ENCODE measurements at regions not wholly inside any gene's neighbourhood (a gene's known extent, or its start where the extent isn't known, plus 50 kb on each side); places are given as distances from the start of the nearest gene placed in this dataset.
A peak's percentile ranks its signal among the peaks of the same experiment; 100 is the strongest.

DNA sequence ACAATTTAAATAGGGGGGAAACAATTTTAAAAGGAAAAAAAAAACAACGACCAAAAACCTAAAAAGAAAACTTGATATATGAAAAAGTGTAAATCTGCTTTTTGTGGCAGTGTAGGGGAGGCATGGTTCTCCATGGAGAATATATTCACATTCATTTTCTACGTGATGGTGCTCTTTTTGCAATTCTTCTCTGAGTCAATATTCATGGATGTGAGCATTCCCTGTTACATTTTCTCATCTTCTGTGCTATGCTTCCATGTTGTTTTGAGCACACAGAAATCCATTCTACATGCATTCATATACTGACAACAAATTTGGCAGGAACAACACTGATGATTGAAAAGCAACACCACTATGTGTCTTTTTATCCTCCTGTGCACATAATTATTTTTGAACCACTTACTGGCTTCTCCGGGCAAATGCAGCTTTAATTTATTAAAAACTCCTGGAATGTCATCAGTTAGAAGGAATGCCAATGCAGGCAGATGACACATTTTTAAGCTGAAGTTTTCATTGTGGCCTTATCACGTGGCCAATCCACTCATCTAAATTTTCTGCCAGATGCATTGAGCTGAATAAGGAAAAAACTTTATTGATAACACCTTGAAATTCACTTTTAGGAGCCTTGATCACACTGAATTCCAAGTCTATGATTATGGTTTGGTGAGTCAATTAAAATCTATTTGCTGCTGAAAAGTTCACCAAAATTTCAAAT lies 590.6 kb downstream of the NUF2 start:
- FAIRE-seq = no peak

- FAIRE-seq = peak; percentile 33
Measured at GRCh38 chr1:163914785-163915413, 593.1 kb downstream of the NUF2 start.

DNA sequence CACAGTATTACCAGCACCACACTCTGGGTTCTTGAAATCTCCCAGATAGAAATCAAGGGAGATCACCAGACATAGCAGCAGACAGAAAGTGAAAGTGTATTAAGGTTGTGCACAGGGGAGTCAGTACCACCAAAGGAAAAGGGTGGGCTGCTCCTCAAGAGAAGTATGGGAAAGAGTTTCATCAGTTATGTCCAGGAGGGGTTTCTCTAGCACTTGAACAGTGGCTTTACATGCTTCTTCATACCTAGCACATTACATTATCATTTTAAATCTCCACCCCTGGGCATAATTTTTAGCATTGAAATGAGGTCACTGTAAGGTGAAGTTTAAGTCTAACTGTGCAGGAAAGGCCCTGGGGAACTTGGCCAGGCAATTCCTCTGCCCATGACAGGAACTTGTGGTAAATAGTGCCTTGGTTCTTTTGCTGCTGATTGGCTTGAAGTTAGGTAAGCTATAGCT lies 601.0 kb downstream of the NUF2 start:
- FAIRE-seq = no peak

- no peak for FAIRE-seq
Measured at GRCh38 chr1:163924041-163924440, 602.3 kb downstream of the NUF2 start.

DNA sequence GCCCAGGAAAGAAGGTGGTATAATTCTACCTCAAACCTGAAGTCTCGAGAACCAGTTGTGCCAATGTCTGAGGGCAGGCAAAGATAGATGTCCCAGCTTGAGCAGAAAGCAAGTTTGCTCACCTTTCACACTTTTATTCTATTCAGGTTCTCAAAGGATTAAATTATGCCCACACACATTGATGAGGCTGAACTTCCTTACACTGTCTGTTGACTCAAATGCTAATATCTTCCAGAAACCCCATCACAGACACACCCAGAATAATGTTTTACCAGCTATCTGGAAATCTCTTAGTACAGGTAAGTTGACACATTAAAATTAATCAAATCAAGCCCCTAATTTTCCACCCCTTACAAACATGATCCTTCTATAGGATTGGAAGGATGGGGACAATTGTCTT lies 605.7 kb downstream of the NUF2 start:
- no peak for FAIRE-seq

GRCh38 chr1:163928069-163928468 lies 606.3 kb downstream of the NUF2 start:
- no peak for FAIRE-seq

GRCh38 chr1:163928651-163929050 lies 606.9 kb downstream of the NUF2 start:
- FAIRE-seq = no peak

DNA sequence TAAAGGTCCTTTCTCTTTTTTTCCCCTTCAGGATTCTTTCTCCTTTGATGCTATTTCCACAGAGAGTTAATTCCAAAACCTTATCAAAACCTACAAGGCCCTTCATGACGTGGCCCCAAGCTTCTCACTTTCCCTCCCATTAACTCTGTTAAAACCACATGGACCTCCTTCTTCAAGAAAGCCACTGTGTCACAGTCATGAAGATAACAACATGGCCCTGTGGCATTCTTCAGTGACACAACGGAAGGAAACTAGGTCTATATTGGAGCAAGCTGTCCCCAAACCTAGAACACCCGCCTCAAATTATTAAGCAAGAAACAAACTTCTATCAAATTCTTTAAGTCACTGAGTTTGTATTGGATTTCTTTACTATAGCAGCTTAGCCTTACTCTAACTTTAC lies 611.1 kb downstream of the NUF2 start:
- no peak for FAIRE-seq

DNA sequence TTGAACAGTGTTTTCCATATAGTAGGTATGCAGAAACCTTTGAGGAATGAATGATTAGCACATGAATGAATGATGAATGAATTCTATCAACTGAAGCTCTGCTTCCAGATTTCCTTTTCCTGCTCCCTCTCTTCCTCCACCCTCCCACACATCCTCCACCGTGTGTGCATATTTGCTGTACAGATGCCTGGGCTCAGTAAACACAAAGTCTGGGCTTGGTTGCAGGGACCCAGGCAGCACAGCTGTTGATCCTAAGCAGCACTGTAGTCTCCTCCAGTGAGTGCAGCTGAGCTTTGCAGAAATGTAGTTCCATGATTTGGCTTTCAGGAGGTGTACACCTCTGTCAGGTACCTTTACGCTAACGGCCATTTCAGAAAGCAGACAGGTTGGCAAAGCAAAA lies 611.7 kb downstream of the NUF2 start:
- no peak for FAIRE-seq

GRCh38 chr1:163935738-163936374 lies 614.1 kb downstream of the NUF2 start:
- no peak for FAIRE-seq

- FAIRE-seq = no peak
Measured at GRCh38 chr1:163959622-163960021, 599.4 kb upstream of the PBX1 start.

DNA sequence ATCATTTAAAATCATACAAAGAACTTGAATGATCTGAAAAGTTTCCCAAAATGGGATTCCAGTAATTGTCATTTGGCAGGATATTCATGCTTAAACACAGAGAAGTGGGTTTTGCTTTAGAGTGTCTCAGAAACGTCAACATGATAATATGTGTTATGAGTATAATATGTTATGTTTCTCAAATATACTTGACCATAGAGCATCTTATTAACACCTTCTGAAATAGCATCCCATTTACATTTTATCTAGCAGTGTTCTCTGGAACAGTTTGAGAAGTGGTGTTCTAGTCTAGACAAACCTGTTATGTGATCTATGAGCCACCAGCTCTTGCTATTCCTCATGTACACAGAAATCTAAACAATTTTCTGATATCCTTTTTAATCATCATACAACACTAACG lies 588.8 kb upstream of the PBX1 start:
- FAIRE-seq = no peak

DNA sequence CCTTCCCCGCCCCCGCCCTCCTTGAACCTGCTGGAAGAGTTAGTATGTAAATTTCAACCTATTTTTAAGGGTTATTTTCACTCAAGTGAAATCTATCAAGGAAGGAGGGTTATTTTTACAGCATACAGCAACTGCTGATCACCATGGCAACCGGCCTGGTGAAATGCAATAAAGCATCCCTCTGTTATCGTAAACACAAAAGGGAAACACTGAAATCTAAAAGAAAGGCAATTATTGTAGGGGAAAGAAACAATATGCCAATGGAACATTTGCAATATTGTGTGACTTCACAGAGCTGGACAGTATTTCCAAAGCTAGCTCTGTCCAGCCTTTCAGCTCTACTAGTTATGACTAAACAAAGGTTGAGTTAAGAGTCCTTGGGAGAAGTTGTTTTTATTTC lies 588.3 kb upstream of the PBX1 start:
- no peak for FAIRE-seq

DNA sequence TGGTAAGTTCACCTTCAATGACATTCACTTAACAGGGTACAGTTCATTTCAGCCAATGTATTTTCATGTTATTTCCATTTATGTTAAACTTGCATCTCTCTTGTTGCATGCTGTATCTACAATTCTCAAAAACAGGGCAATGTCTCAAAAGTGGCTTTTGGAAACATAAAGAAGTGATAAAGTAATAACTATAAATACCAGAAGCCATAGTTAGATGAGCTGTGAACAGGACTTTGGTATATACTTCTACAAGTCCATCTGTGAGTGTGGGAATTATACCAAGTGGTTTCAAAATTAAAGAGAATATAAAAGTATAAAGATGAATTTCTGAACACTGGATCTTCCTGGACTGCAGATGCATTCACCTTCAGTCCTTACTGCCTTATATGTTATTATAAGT lies 585.4 kb upstream of the PBX1 start:
- no peak for FAIRE-seq

- FAIRE-seq = no peak
Measured at GRCh38 chr1:163974120-163974519, 584.9 kb upstream of the PBX1 start.

DNA sequence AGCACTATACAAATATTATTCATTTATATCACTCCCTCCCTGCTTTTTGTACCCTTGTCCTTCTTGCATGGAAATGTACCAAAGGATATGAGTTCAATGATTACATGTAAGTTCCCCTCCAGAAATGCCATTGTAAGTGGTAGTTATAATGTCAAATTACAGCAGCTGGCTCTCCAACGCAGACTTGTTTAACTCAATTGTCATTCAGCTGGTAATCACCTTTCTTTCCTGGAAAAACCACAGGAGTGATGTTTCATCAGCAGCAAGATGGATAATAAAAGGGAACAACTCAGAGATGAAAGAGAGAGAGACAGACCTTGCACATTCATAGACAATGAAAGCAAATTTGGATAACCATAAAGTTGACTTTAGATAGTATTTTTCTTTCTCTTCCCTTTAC lies 578.6 kb upstream of the PBX1 start:
- FAIRE-seq = no peak

DNA sequence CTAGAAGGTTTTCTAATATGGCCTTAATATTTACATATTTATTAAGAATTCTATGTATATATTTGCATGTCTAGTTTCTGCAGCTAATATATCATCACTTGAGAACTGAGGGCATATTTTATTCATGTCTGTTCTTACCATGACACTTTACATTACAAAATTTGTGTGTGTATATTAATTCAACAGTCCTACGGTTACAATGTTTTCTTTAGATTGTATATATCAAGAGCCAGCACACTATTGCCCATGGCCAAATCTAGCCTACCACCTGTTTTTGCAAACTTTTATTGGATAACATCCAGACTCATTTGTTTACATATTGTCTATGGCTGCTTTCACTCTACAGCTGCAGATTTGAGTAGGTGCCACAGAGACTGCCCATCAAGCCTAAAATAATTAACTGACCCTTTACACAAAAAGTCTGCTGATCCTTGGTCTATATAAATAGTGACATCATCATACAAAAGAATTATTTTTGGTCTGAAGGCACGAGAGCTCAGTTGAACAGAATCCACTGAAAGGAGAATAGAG lies 577.4 kb upstream of the PBX1 start:
- no peak for FAIRE-seq

DNA sequence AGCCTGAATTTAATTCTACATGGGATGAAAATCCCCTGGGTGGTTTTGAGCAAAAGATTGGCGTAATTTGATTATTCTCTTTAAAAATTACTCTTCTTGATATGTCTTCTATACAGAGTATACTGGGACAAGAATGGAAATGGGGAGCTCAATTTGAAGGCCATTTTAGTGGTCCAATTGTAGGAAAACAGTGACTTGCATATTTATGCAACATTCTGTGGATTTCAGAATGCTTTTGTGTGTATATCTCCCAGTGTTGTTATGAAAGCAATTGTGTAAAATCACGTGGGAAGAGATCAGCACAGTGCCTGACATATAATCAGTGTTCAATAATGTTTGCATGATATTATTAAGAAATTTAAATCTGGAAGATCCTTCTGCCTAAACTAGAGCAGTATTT lies 575.9 kb upstream of the PBX1 start:
- FAIRE-seq = no peak

- no peak for FAIRE-seq
Measured at GRCh38 chr1:163985700-163986099, 573.3 kb upstream of the PBX1 start.

DNA sequence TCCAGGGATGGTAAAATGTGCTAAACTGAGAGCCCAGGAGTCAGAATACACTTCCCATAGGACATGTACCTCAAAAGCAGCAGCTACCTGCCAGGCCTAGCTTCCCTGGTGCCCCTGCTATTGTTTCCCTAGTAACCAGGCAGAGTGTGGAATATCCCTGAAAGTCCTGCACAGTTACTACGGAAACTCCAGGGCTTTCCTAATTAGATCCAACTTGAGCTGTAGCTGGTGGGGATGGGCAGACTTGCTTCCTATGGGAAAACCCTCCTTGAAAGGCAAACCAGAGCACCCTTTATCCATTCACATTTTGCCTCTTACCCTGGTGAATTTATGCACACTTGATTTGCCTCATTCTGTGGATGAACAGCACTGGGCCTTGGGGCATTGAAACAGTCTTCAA lies 559.9 kb upstream of the PBX1 start:
- FAIRE-seq = no peak

- peak; percentile 63 for FAIRE-seq
Measured at GRCh38 chr1:164006186-164006585, 552.8 kb upstream of the PBX1 start.

DNA sequence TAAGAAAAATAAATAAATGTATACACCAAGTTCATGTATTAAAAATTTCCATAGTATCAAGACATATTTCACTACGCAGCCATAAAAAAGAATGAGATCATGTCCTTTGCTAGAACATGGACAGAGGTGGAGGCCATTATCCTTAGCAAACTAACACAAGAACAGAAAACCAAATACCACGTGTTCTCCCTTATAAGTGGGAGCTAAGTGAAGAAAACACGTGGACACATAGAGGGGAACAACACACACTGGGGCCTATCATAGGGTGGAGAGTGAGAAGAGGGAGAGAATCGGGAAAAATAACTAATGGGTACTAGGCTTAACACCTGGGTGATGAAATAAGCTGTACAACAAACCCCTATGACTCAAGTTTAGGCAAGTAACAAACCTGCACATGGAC lies 552.4 kb upstream of the PBX1 start:
- no peak for FAIRE-seq

DNA sequence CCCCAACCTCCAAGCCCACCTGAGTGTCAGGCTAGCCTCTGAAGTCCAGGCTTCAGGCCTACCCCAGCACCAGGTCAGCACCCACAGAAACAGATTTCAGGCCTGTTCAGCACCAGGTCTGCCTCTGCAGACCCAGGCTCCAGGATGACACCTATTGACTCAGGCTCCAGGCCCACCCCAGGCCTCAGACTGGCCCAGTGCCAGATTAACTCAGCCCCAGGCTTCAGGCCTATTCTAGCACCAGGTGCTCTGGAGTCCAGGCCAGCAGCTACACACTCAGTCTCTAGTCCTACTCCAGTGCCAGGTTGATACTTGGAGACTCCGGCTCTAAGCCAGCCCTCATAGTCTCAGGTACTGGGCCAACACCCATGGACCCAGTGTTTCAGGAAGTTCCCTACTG lies 541.7 kb upstream of the PBX1 start:
- FAIRE-seq = no peak

GRCh38 chr1:164020391-164020790 lies 538.6 kb upstream of the PBX1 start:
- FAIRE-seq = no peak
